Activated CD4-positive, alpha-beta T cell treated with anti-CD3 and anti-CD28 coated beads, Interleukin-2, amount 50 U/mL, for 24 hours (primary cell): ENCODE measurements at regions not wholly inside any gene's neighbourhood (a gene's known extent, or its start where the extent isn't known, plus 50 kb on each side); places are given as distances from the start of the nearest gene placed in this dataset.

Source experiments
- DNase-seq, 2 donors: peaks; one replicate each; pipeline ENCODE4 v3.0.0-alpha.2; 2020; ENCODE audit warnings: low read depth in 1 of 2, low spot score in 1 of 2

DNA sequence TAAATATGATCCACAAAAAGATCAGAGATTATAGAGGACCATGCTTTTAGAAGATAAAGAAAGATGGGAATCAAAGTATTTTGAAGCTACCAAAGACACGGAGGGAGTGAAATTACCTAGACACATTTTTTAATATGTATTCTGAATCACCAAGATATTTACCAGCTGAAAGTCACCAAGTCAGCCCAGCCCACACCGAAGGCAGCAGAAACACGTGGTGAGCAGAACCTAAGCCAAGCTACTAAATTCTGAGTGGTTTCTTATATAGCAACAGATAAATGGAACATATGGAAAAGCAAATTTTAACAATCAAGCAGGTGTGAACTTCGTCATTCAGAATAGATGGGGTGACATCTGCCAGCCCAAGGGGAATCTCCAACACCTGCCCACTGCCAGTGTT lies 134.7 kb upstream of the AKR1E2 start:
- DNase-seq = no peak

DNA sequence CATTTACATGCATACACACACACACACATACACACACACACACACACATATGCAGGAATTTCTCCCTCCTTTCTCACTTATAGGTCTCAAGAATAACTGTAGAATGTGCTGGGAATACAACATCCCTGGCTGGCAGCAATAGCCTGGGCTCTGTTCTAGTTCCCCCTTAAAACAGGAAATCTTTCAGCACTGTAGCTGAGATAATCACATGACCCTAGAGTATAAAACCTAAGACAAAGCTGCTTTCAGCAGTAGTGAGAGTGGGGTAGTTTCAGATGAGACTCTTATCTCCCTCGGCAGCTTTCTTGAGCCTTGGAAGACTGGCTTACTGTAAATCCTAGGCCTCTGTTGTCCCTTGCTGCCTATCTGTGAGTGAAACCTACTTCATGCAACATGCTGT lies 137.4 kb upstream of the AKR1E2 start:
- DNase-seq = peak in 1 of 2 donors; percentile 19

DNA sequence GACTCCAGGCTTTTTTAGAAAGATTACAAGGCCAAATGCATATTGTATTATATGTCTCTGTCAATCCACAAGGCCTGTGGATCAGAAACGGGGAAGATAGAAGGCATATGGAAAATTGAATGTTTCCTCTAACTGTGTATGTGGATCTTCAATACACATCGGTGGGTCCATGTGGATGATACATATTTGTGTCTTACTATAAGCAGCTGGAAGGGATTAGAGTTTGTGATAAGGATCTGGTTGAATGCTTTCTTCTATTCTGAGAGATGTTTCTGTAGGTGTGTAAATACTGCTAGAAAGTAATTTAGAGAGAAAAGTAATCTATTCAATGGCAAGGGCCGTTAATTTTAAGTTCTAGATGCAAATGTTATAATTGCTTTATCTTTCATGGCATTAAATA lies 137.8 kb upstream of the AKR1E2 start:
- no peak for DNase-seq

DNA sequence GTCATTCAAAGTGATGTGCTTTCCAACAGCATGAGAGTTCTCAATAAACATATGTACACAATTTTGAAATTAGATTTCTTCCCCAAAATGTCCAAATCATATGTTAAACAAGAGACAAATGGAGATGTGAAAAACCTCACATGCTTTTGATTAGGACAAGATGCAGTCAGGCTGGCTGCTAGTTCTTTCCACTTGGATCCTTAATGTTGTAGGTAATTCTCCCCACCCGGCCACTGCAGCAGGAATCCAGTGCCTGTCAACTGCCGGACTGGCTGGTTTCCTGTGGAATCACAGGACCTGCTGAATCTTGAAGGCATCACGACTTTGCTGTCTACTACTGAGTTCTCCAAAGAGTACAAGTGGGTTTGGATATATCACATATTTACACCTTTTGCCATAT lies 138.6 kb upstream of the AKR1E2 start:
- no peak for DNase-seq

DNA sequence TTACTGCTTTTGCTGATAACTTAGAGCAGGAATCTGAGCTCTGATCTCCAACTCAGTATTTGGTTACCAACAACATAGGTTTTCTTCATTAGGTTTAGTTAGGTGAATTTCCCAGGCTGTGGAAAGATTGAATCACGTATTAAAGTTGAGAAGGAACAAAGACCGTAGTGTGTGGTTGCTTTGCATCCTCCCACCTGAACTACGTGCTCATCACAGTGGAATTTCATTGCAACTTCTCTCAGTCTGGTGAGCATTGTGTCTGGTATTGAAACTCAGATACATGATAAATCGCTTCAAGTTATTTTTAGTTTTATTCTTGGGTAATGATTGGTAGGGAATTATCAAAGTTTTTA lies 139.4 kb upstream of the AKR1E2 start:
- DNase-seq = peak in 1 of 2 donors; percentile 79

DNA sequence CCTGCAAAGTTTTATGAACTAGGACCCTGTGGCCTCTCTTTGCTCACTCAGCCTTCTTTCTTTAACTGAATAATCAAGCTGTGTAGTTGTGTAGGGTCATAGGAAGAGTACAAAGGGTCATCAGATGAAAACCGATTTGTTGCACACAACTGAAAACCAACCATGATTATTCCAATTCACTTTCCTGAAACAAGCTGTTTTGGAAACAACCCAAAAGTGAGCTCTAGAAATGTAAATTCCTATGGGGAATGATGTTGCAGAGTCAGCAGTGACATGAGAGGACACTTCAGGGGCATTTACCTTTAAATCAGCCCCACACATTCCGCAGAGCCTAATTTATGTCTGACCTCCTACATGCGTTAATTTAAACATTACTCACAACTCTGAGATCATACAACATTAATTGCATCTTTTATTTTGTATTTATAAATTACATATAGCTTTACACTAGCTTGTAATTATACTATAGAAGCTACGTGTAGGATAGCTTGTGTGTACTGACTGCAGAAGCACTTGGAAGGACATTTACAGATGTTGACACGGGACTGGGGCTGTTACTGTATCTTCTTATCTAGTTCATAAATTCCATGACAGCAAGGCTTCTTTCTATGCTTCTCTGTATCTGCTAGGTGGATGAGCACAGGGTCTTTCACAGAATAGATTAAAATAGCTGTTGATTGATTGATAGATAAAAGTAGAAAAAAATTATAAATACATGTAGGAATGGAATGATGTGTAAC lies 139.9 kb upstream of the AKR1E2 start:
- peak in 1 of 2 donors; percentile 7 for DNase-seq

DNA sequence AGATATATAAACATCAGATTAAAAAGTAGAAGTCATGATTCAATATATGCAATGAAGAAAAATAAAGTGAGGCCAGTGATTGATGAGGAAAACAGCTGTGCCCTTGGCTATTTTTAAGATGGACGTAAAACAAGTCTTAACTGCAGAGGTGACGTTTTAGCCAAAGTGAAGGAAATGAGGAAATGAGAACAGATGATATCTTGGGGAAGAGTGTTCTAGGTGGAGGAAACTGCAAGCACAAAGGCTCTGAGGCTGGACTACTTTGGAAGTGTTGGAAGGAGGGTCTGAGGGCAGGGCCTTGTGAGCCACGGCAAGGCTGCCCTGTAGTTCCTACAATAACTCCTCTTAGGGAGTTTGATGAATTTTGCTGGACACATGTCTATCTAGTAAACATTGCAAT lies 140.5 kb upstream of the AKR1E2 start:
- no peak for DNase-seq

DNA sequence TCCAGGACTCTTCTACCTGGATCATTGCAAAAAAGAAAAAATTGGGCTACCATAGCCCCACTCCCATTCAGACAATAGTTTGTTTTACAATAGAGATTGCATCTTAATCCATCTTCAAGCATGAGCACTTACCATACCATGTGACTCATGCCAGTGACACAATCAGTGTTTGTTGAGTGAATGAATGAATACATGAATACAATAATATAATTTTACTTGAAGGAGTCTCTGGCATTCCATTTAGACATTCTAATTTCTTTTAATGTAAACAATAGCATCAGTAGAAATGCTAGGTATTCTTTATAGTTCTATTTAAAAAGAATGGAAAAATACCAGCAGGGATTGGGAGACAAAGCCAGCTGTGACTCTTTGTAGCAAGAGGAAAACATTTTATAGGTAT lies 141.6 kb upstream of the AKR1E2 start:
- no peak for DNase-seq

DNA sequence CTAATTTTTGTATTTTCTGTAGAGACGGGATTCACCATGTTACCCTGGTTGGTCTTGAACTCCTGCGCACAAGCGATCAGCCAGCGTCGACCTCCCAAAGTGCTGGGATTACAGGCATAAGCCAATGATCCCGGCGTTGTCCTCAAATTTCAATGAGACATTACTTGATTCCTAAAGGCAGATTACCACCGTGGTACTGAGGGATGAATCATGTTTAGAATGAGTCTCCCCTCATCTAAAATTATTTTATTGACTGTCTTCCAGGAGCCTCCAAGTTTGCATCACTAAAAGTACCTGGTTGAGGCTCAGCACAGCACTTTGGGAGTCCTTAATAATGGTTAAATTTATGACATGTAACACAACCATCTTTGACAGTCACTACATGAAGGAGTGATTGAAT lies 142.2 kb upstream of the AKR1E2 start:
- no peak for DNase-seq

DNA sequence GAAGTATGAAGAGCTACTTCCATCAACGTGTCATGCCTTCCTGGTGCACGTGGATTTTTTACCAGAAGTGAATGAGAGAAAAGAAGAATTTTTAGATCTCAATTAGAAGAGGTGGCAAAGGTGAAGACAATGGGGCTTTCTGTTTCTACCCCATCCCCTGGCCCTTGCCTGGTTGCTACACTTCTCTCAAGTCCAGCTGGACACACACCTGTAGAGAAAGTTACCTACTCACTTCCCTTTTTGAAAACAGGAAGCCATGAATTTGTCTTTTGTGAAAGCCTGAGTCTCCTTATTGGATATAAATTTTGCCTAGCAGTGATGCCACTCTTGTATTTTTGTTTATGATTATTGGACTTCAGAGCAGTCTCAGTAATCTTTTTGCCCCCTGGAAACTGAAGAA lies 142.9 kb upstream of the AKR1E2 start:
- DNase-seq = no peak

DNA sequence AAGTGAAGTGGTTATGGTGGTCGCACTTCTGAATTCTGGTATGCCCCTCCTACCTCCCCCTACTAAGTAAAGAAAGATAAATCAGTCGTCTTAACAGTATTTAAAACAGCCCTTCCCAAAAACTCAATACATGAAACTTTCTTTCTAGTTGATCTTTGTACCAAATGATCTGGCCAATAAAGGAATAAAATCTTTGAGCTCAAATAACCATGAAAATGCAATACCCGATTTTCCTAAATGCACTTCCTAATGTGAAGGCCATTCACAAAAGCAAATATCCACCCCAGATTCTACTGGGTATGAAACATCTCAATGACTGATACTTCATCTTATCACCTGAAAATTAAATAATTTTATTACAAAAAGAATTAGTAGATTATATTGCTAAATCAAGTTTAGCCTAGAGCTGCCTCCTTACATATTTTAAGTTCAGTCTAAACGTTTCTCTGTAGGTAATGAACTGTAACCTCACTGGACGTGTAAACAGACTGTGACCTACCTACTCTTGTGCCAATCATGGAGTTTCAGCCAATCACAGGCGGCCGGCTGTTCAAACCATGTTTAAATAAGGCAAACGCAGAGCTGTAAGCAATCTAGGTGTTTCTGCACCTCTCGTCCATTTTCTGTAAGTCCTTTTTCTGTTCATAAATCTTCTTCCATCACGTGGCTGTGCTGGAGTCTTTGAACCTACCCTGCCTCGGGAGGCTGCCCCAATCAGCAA lies 146.9 kb upstream of the AKR1E2 start:
- no peak for DNase-seq

DNA sequence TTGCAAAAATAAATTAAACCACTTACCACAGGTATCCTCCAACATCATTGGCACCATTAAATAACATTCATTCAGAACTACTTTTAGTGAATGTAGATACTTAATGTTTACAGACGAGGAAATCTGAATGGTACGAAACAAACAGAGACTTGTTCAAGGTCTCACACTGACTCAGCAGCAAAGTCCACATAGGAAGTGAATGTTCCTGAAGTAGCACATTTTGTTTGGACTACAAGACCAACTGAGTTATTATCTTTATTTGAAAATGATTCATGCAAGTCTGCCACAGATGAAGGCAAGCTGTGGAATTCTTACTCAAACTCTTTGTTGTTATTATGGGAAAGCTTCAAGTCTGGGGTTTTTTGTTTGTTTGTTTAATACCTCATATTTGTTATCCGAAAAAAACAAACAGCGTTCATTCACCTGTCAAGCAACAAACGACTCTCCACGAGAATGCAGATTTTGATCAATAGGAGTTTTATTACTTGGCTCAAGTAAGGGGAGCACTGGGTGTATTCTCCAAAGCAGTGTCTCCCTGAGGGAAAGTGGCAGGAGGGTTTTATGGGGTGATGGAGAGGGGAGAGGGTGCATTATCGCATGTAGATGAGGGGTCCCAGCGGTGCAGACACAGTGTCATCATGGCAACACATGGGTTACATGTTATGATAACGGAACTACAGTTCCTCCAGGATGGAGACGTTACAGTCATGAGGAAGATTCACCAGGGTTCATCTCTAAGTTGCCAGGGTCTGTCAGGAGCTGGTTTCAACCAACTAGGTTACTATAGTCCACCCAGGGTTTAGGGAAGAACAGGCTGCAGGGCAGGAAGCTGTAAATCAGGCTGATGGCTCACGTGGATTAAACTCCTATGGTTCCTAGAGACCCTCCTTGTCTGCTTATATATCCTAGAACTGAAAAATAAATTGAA lies 147.7 kb upstream of the AKR1E2 start:
- no peak for DNase-seq

DNA sequence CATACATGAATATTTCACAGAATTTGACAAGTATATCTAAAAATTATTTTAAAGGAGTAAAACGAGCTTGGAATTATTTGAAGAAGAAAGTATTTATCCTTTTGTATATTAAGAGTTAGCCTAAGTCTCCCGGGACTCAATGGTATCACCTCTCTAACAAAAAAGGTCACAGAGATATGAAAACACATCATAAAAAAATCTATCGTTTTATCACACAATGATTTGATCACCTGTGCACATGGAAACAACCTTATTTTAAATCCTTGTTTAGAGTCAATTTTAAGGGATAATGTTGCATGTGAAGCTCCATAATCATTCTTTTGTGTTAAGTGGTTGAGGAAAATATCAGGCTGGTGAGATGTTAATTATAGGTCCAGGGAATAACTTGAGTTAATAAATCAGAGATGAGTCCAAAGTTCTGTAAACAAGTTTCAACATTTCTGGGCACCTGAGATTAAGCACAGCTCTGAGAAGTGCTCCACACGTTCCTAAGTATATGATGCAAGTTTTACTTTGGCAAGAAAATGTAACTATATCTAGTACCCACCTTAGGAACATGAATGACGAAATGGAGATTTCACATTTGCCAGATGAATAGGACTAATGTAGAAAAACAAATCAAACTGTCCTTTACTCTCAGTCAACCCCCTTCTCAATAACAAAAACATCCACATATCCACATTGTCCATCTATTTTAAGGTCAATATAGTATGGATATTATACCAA lies 148.5 kb upstream of the AKR1E2 start:
- DNase-seq = no peak

DNA sequence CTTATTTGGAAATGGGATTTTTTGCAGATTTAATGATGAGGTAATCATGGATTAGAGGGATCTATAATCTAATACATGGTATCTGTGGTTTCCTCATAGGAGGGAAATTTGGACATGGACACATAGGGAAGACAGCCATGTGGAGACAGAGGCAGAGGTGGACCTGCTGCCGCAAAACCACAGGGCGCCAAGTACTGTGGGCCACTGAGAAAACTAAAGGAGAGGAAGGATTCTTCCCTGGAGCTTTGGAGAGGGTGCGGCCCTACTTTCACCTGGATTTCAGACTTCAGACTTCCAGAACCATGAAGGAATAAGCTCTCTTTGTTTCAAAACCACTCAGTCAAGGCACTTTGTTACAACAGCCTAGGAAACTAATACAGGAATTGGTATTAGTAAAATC lies 149.4 kb upstream of the AKR1E2 start:
- no peak for DNase-seq

DNA sequence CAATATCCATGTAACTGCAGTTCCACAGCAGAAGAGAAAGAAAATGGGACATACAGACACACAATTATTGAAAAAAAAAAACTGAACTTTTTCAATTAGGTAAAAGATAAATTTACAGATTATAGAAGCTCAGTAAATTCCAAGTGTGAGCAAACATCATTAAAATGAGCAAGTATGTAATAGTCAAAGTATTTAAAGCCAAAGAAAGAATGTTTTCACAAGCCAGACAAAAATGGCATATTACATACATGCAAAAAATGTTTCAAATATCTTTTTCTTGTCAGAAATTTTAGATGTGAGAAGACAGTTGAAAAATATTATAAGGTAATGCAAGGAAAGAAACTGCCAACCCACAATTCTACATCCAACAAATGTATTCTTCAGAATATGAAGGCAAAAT lies 150.2 kb upstream of the AKR1E2 start:
- no peak for DNase-seq

DNA sequence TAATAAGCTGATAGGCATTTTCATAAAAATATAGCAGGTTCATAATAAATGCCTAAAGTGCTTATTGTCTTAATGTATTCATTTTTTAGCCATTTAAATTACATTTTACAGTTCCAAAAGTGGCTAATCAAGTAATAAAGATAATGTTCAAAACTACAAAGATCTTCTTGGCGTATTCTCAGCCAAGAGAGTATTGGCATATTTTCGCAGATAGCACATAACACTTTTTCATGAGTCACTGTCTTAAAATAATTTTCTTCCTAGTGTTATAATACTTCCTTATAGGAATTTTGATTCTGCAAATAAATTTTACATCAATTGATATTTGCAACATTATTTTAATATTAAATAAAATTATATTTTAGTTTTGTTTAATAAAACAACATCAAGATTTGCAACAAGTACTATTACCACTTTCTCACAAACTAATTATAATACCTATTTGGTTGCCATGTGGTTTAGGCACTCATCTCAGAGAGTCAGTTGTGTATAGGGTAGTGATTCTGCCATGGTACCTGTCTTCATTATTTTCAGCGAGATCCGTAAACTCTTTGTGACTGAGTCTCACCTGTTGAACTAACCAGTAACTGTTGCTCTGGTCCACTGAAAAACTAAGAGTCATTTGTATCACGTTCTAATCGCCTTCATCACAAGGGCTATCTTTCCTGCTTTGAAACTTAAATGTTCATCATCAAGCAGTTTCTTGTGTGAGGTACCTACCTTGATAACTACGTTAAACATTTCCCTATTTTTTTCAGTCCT lies 152.5 kb upstream of the AKR1E2 start:
- no peak for DNase-seq

DNA sequence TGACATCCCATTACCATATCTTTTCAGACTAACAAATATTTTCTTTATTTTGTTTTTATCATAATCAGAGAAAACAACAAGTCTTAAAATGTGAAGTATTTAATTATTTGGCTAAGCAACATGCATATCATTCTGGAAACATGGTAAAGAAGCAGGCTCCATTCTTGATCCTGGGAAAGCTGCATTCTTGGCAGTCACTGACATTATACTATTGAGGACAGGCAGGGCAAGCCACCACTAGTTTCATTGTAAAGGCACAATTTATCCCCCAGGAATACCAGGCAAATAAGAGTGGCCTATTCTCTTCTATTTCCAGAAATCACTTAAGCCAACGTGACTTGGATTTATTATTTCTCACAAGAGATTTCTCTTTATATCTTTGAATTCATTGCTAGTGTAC lies 153.8 kb upstream of the AKR1E2 start:
- no peak for DNase-seq

DNA sequence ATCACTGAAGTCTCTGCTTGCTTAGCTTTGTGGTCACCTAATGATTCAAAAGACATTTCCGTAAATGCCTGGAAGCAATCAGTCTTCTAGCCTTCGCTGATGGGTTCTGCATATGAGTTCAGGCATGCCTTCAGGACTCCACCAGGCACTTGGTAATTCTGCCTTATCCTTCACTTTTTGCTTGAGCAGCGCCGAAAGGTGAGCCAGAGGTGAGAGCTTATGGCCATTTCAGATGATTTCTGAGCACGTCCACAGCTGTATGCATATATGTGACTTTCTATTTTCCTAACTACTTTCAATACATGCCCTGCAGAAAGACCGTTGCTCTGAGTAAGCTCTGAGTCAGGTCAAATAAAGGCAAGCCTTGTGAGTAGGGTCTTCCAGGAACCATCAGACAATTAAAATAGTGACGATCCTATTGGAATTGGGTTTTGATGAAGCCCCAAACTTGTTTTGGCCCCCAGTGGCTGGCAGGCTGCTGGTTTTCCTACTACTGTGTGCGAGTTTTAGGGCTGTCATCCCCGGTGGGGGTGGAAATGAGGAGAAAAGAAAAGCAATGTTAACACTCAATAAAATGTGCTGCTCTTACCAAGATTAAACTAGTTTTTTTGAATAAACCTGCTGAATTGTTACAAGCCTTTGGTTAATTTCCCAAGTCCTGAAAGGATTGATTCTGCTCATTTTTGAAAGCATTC lies 154.4 kb upstream of the AKR1E2 start:
- no peak for DNase-seq

DNA sequence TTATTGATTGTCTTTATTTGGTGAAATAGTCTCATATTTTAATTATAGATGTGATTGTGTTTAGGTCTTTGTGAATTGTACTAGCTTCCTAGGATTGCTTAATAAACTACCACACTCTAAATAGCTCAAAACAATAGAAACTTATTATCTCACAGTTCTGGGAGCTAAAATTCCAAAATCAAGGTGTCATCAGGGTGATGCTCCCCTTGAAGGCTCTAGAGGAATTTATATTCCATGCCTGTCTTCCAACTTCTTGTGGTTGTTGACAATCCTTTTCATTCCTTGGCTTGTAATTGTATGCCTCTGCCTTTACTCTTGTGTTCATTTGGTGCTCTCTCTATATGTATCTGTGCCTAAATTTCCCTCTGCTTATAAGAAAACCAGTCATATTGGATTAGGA lies 155.3 kb upstream of the AKR1E2 start:
- no peak for DNase-seq

DNA sequence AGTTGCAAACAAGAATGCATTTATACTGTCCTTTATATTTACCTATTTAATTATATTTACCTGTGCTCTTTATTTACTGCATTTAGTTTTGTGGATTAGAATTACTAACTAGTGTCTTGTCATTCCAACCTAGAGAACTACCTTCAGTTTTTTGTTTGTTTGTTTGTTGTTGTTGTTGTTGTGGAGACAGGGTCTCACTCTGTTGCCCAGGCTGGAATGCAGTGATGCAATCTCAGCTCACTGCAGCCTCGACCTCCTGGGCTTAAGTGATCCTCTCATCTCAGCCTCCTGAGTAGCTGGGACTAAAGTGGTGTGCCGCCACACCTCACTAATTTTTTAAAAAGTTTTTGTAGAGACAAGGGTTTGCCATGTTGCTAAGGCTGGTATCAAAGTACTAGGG lies 156.4 kb upstream of the AKR1E2 start:
- no peak for DNase-seq
